ENCODE measurements at regions not wholly inside any gene's neighbourhood (a gene's known extent, or its start where the extent isn't known, plus 50 kb on each side); places are given as distances from the start of the nearest gene placed in this dataset.
"Not testable (repeated sequence)": the region's sequence is repeated elsewhere in the genome, so short reads cannot be mapped to it uniquely, and the experiment has no call there.

GRCh38 chr2:125797192-125797591 lies 858.8 kb upstream of the GYPC start:
- no peak overlapping the region for H3K4me2 ChIP-seq (ENCODE audit: low read length)
- no peak overlapping the region for H2AFZ ChIP-seq (ENCODE audit: low read length)

DNA sequence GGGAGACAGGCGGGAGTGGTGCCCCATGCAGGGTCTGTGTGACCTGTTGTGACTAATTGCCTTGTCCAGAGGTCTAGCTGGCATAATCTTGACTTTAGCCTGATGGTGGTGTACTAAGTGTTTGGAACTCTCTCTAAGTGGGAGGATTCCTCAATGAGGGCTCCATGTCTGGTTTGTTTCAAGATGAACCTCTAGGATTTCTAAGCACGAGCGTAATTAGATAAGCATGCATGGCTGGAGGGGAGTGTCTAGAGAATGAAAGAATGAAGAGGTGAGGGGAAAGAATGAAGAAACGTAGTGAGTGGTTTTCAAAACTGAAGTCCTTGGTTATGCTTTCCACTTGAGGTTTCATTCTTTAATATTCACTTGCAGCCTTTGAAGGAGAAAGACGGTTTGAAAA lies 833.2 kb upstream of the GYPC start:
- Histone ChIP-seq H3K9ac (ENCODE audit: low read length) (no peak overlapping the region), H3K4me2 (ENCODE audit: low read length) (no peak overlapping the region), H3K9me2 (ENCODE audit: low read depth, low read length) (no peaks in the 10 kb centered on the region), H3K79me2 (ENCODE audit: insufficient read depth, low read length) (no peaks in the 10 kb centered on the region), H3K36me3 (ENCODE audit: insufficient read depth, low read length) (no peaks in the 10 kb centered on the region), H3K9me3 (ENCODE audit: low read length) (no peaks in the 10 kb centered on the region), H3F3A (ENCODE audit: insufficient read depth, low read length) (no peaks in the 10 kb centered on the region), H3K4me3 (ENCODE audit: low read depth, low read length, poor library complexity, severe bottlenecking) (no peak overlapping the region), H3K27me3 (ENCODE audit: insufficient read depth, low read length) (no peaks in the 10 kb centered on the region), H4K20me1 (ENCODE audit: insufficient read depth, low read length) (no peaks in the 10 kb centered on the region), H3K27ac (ENCODE audit: low read depth, low read length, poor library complexity, severe bottlenecking) (no peak overlapping the region), H3K4me1 (ENCODE audit: insufficient read depth, low read length, severe bottlenecking) (no peaks in the 10 kb centered on the region), H2AFZ (ENCODE audit: low read length) (no peak overlapping the region)
- TF ChIP-seq, protein P1, sequence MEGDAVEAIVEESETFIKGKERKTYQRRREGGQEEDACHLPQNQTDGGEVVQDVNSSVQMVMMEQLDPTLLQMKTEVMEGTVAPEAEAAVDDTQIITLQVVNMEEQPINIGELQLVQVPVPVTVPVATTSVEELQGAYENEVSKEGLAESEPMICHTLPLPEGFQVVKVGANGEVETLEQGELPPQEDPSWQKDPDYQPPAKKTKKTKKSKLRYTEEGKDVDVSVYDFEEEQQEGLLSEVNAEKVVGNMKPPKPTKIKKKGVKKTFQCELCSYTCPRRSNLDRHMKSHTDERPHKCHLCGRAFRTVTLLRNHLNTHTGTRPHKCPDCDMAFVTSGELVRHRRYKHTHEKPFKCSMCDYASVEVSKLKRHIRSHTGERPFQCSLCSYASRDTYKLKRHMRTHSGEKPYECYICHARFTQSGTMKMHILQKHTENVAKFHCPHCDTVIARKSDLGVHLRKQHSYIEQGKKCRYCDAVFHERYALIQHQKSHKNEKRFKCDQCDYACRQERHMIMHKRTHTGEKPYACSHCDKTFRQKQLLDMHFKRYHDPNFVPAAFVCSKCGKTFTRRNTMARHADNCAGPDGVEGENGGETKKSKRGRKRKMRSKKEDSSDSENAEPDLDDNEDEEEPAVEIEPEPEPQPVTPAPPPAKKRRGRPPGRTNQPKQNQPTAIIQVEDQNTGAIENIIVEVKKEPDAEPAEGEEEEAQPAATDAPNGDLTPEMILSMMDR (IDR thresholded peaks at IDR 0.05; ENCODE audit: low read length) = no peak
- TF ChIP-seq EZH2 (IDR thresholded peaks at IDR 0.05; ENCODE audit: borderline replicate concordance, low read length) = no peak

More at GRCh38 chr2:125797192-125797591, 858.8 kb upstream of the GYPC start:
- Histone ChIP-seq H3F3A (ENCODE audit: insufficient read depth, low read length) (no peaks in the 10 kb centered on the region), H3K9me2 (ENCODE audit: low read depth, low read length) (no peaks in the 10 kb centered on the region), H4K20me1 (ENCODE audit: insufficient read depth, low read length) (no peaks in the 10 kb centered on the region), H3K79me2 (ENCODE audit: insufficient read depth, low read length) (no peaks in the 10 kb centered on the region), H3K9ac (ENCODE audit: low read length) (no peak overlapping the region), H3K9me3 (ENCODE audit: low read length) (no peaks in the 10 kb centered on the region), H3K4me1 (ENCODE audit: insufficient read depth, low read length, severe bottlenecking) (no peaks in the 10 kb centered on the region), H3K36me3 (ENCODE audit: insufficient read depth, low read length) (no peaks in the 10 kb centered on the region), H3K27ac (ENCODE audit: low read depth, low read length, poor library complexity, severe bottlenecking) (no peak overlapping the region), H3K4me3 (ENCODE audit: low read depth, low read length, poor library complexity, severe bottlenecking) (no peak overlapping the region), H3K27me3 (ENCODE audit: insufficient read depth, low read length) (no peaks in the 10 kb centered on the region)
- TF ChIP-seq, protein P1 (IDR thresholded peaks at IDR 0.05; ENCODE audit: low read length) = no peak
- no peak for TF ChIP-seq EZH2 (IDR thresholded peaks at IDR 0.05; ENCODE audit: borderline replicate concordance, low read length)

- not testable (repeated sequence) for H3K9me3 ChIP-seq (ENCODE audit: low read length); H3K27me3 ChIP-seq (ENCODE audit: insufficient read depth, low read length); H3K27ac ChIP-seq (ENCODE audit: low read depth, low read length, poor library complexity, severe bottlenecking); H3F3A ChIP-seq (ENCODE audit: insufficient read depth, low read length); H4K20me1 ChIP-seq (ENCODE audit: insufficient read depth, low read length); H3K79me2 ChIP-seq (ENCODE audit: insufficient read depth, low read length); H3K36me3 ChIP-seq (ENCODE audit: insufficient read depth, low read length); H3K4me1 ChIP-seq (ENCODE audit: insufficient read depth, low read length, severe bottlenecking); H3K9ac ChIP-seq (ENCODE audit: low read length); H3K4me2 ChIP-seq (ENCODE audit: low read length); H2AFZ ChIP-seq (ENCODE audit: low read length); H3K9me2 ChIP-seq (ENCODE audit: low read depth, low read length); H3K4me3 ChIP-seq (ENCODE audit: low read depth, low read length, poor library complexity, severe bottlenecking)
Observed at GRCh38 chr2:125825781-125826180, 830.2 kb upstream of the GYPC start.

DNA sequence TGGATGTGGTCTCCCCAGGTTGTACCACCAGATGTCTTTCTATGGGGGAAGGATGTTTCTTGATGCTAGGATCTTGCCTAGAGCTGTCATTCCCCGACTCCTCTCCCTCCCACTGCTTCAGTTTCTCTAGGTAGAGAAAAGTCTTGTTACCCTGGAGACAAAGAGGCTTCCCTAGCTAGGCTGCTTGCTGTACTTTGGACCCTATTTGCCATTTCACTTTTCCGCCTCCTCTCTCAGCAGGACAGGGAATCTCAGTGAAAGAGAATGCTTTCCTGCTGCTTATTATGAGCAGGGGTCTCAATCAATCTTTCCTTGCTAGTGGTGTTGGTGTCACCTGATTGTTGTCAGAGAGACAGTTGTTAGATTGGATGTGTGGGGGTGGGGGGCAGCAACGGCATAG lies 818.8 kb upstream of the GYPC start:
- H3K9me3 ChIP-seq (ENCODE audit: low read length) = no peaks in the 10 kb centered on the region

More for the DNA sequence above, 818.8 kb upstream of the GYPC start:
- Histone ChIP-seq H4K20me1 (ENCODE audit: insufficient read depth, low read length) (no peaks in the 10 kb centered on the region), H3K27ac (ENCODE audit: low read depth, low read length, poor library complexity, severe bottlenecking) (no peak overlapping the region), H3F3A (ENCODE audit: insufficient read depth, low read length) (no peaks in the 10 kb centered on the region), H3K9ac (ENCODE audit: low read length) (no peak overlapping the region), H3K36me3 (ENCODE audit: insufficient read depth, low read length) (no peaks in the 10 kb centered on the region), H3K79me2 (ENCODE audit: insufficient read depth, low read length) (no peaks in the 10 kb centered on the region), H3K4me2 (ENCODE audit: low read length) (no peak overlapping the region), H3K27me3 (ENCODE audit: insufficient read depth, low read length) (no peaks in the 10 kb centered on the region), H3K4me3 (ENCODE audit: low read depth, low read length, poor library complexity, severe bottlenecking) (no peak overlapping the region), H2AFZ (ENCODE audit: low read length) (no peak overlapping the region), H3K9me2 (ENCODE audit: low read depth, low read length) (no peaks in the 10 kb centered on the region), H3K4me1 (ENCODE audit: insufficient read depth, low read length, severe bottlenecking) (no peaks in the 10 kb centered on the region)
- TF ChIP-seq, protein P1 (IDR thresholded peaks at IDR 0.05; ENCODE audit: low read length) = no peak
- no peak for TF ChIP-seq EZH2 (IDR thresholded peaks at IDR 0.05; ENCODE audit: borderline replicate concordance, low read length)
